Kidney glomerular epithelial cell (primary cell): ENCODE measurements at regions not wholly inside any gene's neighbourhood (a gene's known extent, or its start where the extent isn't known, plus 50 kb on each side); places are given as distances from the start of the nearest gene placed in this dataset.
A peak's percentile ranks its signal among the peaks of the same experiment; 100 is the strongest.
"Not testable (repeated sequence)": the region's sequence is repeated elsewhere in the genome, so short reads cannot be mapped to it uniquely, and the experiment has no call there.

Experiments used
- DNase-seq: peaks from one replicate; lab custom pipeline; 2025; lab: John Stamatoyannopoulos, UW

- no peak for DNase-seq
Observed at GRCh38 chr1:58251430-58252073, 295.0 kb downstream of the OMA1 start.

GRCh38 chr1:58250587-58250948 lies 296.0 kb downstream of the OMA1 start:
- no peak for DNase-seq

- peak; percentile 21 for DNase-seq
Observed at GRCh38 chr1:58249737-58250586, 296.6 kb downstream of the OMA1 start.

DNA sequence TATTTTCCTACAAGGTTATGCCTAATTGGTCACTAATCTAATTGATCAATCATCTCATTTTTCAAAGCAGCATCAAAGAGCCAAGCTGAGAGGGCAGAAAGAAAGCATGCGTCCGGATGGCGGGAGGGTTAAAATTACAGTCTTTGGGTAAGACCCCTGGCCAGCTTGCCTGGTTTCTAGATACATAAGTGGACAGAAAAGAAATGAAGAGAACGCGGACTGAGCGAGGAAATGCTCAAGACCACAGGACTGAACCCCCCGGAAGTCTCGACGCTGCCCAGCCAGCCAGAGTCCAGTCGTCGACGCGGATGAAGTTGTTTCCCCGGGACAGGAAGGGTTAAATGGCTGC lies 297.2 kb downstream of the OMA1 start:
- no peak for DNase-seq

DNA sequence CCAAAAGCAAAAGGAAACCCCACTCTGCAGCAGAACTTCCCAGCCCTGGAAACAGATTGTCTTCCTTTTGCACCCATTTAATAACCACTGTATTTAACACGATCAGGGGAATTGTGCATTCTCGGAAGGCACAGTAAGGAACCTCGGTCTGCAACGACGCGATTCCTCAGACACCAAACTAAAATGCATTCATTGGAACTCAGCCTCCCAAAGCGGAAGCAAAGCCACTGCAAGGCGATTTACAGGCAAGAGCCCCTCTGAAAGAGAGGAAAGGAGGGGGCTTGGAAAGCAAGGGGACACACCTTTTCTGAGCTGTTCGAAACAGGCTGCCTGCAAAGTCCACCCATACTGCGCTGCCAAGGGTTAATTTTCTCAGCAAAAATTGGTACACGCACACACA lies 297.7 kb downstream of the OMA1 start:
- no peak for DNase-seq

DNA sequence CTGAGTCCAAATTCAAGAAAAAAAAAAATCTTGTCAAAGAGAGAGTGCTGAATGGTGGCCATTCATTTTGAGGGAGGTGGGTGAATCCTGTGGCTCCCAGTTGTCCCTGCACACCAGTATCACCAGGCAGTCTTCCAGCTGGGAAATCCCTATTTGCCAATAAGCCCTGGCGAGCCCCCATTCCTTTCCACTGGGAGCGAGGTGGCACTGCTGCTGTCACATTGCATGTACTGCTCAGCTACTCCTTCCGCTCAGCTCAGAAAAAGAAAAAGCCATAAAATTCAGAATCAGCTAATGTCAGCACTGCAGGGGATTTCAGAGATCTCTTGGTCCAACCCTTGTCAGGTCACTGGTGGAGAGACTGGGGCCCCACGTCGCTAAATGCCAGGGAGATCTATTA lies 298.5 kb downstream of the OMA1 start:
- no peak for DNase-seq

DNA sequence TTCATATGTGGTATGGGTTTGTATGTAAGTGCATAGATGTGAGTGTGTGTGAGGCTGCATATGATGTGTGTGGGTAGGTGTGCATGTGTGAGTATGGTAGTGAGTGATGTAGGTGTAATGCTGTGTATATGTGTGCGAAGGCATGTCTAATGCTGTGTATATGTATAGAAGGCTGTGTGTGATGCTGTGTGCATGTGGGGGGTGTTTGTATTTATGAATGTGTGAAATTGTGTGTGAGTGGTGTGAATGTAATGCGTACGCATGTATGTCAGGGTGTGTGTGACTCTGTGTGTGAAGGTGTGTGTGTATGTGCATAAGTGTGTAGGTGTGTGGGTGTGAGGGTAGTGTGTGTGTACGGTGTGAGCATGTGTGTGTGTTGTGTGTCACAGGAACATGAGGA lies 300.0 kb downstream of the OMA1 start:
- DNase-seq: no peak

DNA sequence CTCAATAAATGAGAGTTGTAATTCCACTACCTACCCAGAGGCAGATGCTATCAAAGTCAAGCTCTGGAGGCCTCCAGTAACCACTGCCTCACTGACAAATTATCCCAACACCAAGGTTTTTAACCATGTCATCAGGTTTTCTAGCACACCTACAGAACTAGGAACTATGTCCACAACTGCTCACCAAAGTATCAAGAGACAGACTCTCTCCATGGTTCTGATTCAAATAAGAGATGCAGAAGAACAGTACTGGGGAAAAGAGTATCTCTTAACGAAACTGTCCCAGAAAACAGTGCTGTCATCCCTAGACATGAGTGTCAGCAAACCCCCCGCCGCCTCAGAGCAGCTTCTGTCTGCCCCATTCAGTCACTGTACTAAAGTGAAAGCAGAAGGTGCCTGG lies 301.7 kb downstream of the OMA1 start:
- no peak for DNase-seq

GRCh38 chr1:58238846-58239245 lies 307.7 kb downstream of the OMA1 start:
- no peak for DNase-seq

- no peak for DNase-seq
Observed at GRCh38 chr1:58233729-58234128, 312.8 kb downstream of the OMA1 start.

- DNase-seq: no peak
Observed at GRCh38 chr1:58231204-58231603, 315.3 kb downstream of the OMA1 start.

GRCh38 chr1:58227604-58228003 lies 318.9 kb downstream of the OMA1 start:
- no peak for DNase-seq

- DNase-seq: no peak
Observed at GRCh38 chr1:58223522-58223921, 323.0 kb downstream of the OMA1 start.

GRCh38 chr1:58220836-58221472 lies 325.6 kb downstream of the OMA1 start:
- DNase-seq: no peak

DNA sequence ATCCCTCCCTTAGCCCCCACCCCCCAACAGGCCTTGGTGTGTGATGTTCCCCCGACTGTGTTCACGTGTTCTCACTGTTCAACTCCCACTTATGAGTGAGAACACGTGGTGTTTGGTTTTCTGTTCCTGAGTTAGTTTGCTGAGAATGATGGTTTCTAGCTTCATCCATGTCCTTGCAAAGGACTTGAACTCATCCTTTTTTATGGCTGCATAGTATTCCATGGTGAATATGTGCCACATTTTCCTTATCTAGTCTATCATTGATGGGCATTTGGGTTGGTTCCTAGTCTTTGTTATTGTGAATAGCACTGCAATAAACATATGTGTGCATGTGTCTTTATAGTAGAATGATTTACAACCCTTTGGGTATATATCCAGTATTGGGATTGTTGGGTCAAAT lies 330.4 kb downstream of the OMA1 start:
- not testable (repeated sequence) for DNase-seq

DNA sequence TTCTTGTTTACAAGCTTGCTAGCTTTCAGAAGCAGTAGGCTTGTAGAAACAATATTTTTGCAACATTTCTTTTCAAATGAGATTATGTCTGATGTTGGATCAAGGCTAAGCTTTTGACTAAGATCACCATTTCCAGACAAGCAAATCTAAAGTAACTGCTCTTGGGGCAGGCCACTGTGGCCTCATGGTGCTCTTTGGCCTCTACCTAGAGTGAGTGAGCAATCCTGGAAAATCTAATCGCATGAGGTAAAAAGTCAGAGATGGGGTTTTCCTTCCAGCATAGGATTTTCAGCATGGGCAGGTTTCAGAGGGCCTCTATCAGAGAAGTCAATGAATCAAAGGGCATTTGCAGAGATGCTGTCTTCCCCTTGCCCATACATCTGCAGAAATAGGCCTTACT lies 331.9 kb downstream of the OMA1 start:
- no peak for DNase-seq

- DNase-seq: no peak
Observed at GRCh38 chr1:58211869-58212268, 334.7 kb downstream of the OMA1 start.

DNA sequence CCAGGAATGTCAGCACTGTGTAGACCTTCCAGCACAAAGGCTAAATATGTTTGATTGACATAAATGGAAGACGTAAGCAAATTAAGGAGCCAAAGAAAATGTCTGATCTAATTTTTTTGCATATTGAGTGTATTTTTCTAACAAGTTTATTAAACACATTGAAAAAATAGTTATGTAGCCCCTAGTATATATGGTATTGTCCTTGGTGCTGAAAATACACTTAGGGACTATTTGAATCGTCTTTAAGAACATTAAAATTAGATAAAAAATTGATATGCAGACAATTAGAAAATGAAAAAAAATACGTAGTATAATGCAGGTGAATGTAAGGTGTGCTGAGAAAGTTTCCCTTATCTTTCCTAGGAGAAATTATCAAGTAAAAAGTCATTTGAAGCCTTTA lies 337.0 kb downstream of the OMA1 start:
- DNase-seq: no peak

GRCh38 chr1:58206749-58207148 lies 339.8 kb downstream of the OMA1 start:
- no peak for DNase-seq

- DNase-seq: no peak
Observed at GRCh38 chr1:58204284-58204683, 342.2 kb downstream of the OMA1 start.

- DNase-seq: no peak
Observed at GRCh38 chr1:58201492-58202106, 344.9 kb downstream of the OMA1 start.

- DNase-seq: no peak
Observed at GRCh38 chr1:58200437-58200836, 346.1 kb downstream of the OMA1 start.

GRCh38 chr1:58197811-58198210 lies 348.7 kb downstream of the OMA1 start:
- no peak for DNase-seq
